ENCODE measurements at regions not wholly inside any gene's neighbourhood (a gene's known extent, or its start where the extent isn't known, plus 50 kb on each side); places are given as distances from the start of the nearest gene placed in this dataset.
A peak's percentile ranks its signal among the peaks of the same experiment; 100 is the strongest.
"Not testable (repeated sequence)": the region's sequence is repeated elsewhere in the genome, so short reads cannot be mapped to it uniquely, and the experiment has no call there.

- DNase-seq (ENCODE audit: low read depth in 4 of 4, low spot score in 3 of 4), result no peak
These were observed 70.5 kb upstream of the INSIG1 start for GRCh38 chr7:155227004-155227787.

- no peak for DNase-seq (ENCODE audit: low read depth in 4 of 4, low spot score in 3 of 4)
These were observed 69.8 kb upstream of the INSIG1 start for GRCh38 chr7:155227788-155228458.

- no peak for DNase-seq (ENCODE audit: low read depth in 4 of 4, low spot score in 3 of 4)
These were observed 69.2 kb upstream of the INSIG1 start for GRCh38 chr7:155228459-155228845.

- no peak for DNase-seq (ENCODE audit: low read depth in 4 of 4, low spot score in 3 of 4)
These were observed 68.8 kb upstream of the INSIG1 start for GRCh38 chr7:155228894-155229293.

- no peak for DNase-seq (ENCODE audit: low read depth in 4 of 4, low spot score in 3 of 4)
These were observed 68.0 kb upstream of the INSIG1 start for GRCh38 chr7:155229548-155230168.

GRCh38 chr7:155230169-155230593, 67.5 kb upstream of the INSIG1 start:
- peak in 3 of 4 donors; percentile 51 to 75 (median 65) for DNase-seq (ENCODE audit: low read depth in 4 of 4, low spot score in 3 of 4)

- no peak for DNase-seq (ENCODE audit: low read depth in 4 of 4, low spot score in 3 of 4)
These were observed 66.4 kb upstream of the INSIG1 start for GRCh38 chr7:155231241-155231800.

- no peak for DNase-seq (ENCODE audit: low read depth in 4 of 4, low spot score in 3 of 4)
These were observed 65.7 kb upstream of the INSIG1 start for GRCh38 chr7:155231941-155232340.

- no peak for DNase-seq (ENCODE audit: low read depth in 4 of 4, low spot score in 3 of 4)
These were observed 64.8 kb upstream of the INSIG1 start for GRCh38 chr7:155232911-155233310.

- DNase-seq (ENCODE audit: low read depth in 4 of 4, low spot score in 3 of 4), result no peak
These were observed 64.1 kb upstream of the INSIG1 start for GRCh38 chr7:155233311-155234157.

GRCh38 chr7:155234158-155234492, 63.6 kb upstream of the INSIG1 start:
- no peak for DNase-seq (ENCODE audit: low read depth in 4 of 4, low spot score in 3 of 4)

- no peak for DNase-seq (ENCODE audit: low read depth in 4 of 4, low spot score in 3 of 4)
These were observed 62.5 kb upstream of the INSIG1 start for GRCh38 chr7:155234950-155235789.

- DNase-seq (ENCODE audit: low read depth in 4 of 4, low spot score in 3 of 4), result no peak
These were observed 61.3 kb upstream of the INSIG1 start for GRCh38 chr7:155236386-155236785.

GRCh38 chr7:155237297-155237696, 60.4 kb upstream of the INSIG1 start:
- no peak for DNase-seq (ENCODE audit: low read depth in 4 of 4, low spot score in 3 of 4)

- DNase-seq (ENCODE audit: low read depth in 4 of 4, low spot score in 3 of 4), result no peak
These were observed 59.9 kb upstream of the INSIG1 start for GRCh38 chr7:155237730-155238129.

- not testable (repeated sequence) for DNase-seq (ENCODE audit: low read depth in 4 of 4, low spot score in 3 of 4)
These were observed 58.1 kb upstream of the INSIG1 start for GRCh38 chr7:155239431-155240087.

- no peak for DNase-seq (ENCODE audit: low read depth in 4 of 4, low spot score in 3 of 4)
These were observed 53.0 kb upstream of the INSIG1 start for GRCh38 chr7:155244675-155245074.

GRCh38 chr7:155247479-155248365, 50.0 kb upstream of the INSIG1 start:
- no peak for DNase-seq (ENCODE audit: low read depth in 4 of 4, low spot score in 3 of 4)

Measured in left renal pelvis (tissue), 4 donors.